ENCODE measurements at regions not wholly inside any gene's neighbourhood (a gene's known extent, or its start where the extent isn't known, plus 50 kb on each side); places are given as distances from the start of the nearest gene placed in this dataset.

GRCh38 chr14:81819910-81820309, 286.3 kb upstream of the SEL1L start:
- no peaks in the 10 kb centered on the region for H3K4me1 Mint-ChIP-seq (ENCODE audit: low read depth)
- H3K27ac Mint-ChIP-seq: no peak overlapping the region
- CTCF ChIA-PET: no interaction called here
- H3K4me3 Mint-ChIP-seq: no peak overlapping the region
- intact Hi-C loops (cut with micrococcal nuclease): no loop called here
- peaks cover 5% of the 10 kb centered on the region for H3K9me3 Mint-ChIP-seq
- H3K36me3 Mint-ChIP-seq (ENCODE audit: low read depth): no peaks in the 10 kb centered on the region
- peaks cover 3% of the 10 kb centered on the region for H3K27me3 Mint-ChIP-seq (ENCODE audit: low read depth)
- no peak for DNase-seq

GRCh38 chr14:81826081-81826480, 292.4 kb upstream of the SEL1L start:
- Mint-ChIP-seq H3K27ac (no peak overlapping the region), H3K4me3 (no peak overlapping the region), H3K36me3 (ENCODE audit: low read depth) (no peaks in the 10 kb centered on the region), H3K4me1 (ENCODE audit: low read depth) (no peaks in the 10 kb centered on the region), H3K9me3 (peaks cover 9% of the 10 kb centered on the region), H3K27me3 (ENCODE audit: low read depth) (no peaks in the 10 kb centered on the region)
- CTCF ChIA-PET: interaction anchor here (0.5 kb wide), 1 partner anchor 30 kb away, joined by 3 read pairs; no protein-coding TSS in a partner anchor
- intact Hi-C loops (cut with micrococcal nuclease): no loop called here
- DNase-seq: no peak

- DNase-seq: no peak
- Mint-ChIP-seq H3K27me3 (ENCODE audit: low read depth) (no peaks in the 10 kb centered on the region), H3K4me1 (ENCODE audit: low read depth) (no peaks in the 10 kb centered on the region), H3K27ac (no peak overlapping the region), H3K4me3 (no peak overlapping the region), H3K36me3 (ENCODE audit: low read depth) (no peaks in the 10 kb centered on the region), H3K9me3 (peaks cover 4% of the 10 kb centered on the region)
- intact Hi-C loops (cut with micrococcal nuclease): no loop called here
- CTCF ChIA-PET: no interaction called here
These were observed 295.8 kb upstream of the SEL1L start for GRCh38 chr14:81829447-81829846.

- Mint-ChIP-seq H3K9me3 (peaks cover 14% of the 10 kb centered on the region), H3K36me3 (ENCODE audit: low read depth) (no peaks in the 10 kb centered on the region), H3K4me3 (no peak overlapping the region), H3K4me1 (ENCODE audit: low read depth) (no peaks in the 10 kb centered on the region), H3K27me3 (ENCODE audit: low read depth) (no peaks in the 10 kb centered on the region), H3K27ac (no peak overlapping the region)
- intact Hi-C loops (cut with micrococcal nuclease): no loop called here
- CTCF ChIA-PET: no interaction called here
- no peak for DNase-seq
These were observed 297.6 kb upstream of the SEL1L start for GRCh38 chr14:81831128-81831820.

GRCh38 chr14:81834308-81834707, 300.7 kb upstream of the SEL1L start:
- no peak overlapping the region for H3K4me3 Mint-ChIP-seq
- no peaks in the 10 kb centered on the region for H3K27me3 Mint-ChIP-seq (ENCODE audit: low read depth)
- CTCF ChIA-PET: no interaction called here
- H3K4me1 Mint-ChIP-seq (ENCODE audit: low read depth): no peaks in the 10 kb centered on the region
- peaks cover 18% of the 10 kb centered on the region for H3K9me3 Mint-ChIP-seq
- H3K36me3 Mint-ChIP-seq (ENCODE audit: low read depth): no peaks in the 10 kb centered on the region
- no peak for DNase-seq
- intact Hi-C loops (cut with micrococcal nuclease): no loop called here
- no peak overlapping the region for H3K27ac Mint-ChIP-seq

GRCh38 chr14:81837304-81837703, 303.7 kb upstream of the SEL1L start:
- intact Hi-C loops (cut with micrococcal nuclease): no loop called here
- CTCF ChIA-PET: no interaction called here

GRCh38 chr14:81839056-81839455, 305.4 kb upstream of the SEL1L start:
- Mint-ChIP-seq H3K27me3 (ENCODE audit: low read depth) (no peaks in the 10 kb centered on the region), H3K36me3 (ENCODE audit: low read depth) (no peaks in the 10 kb centered on the region), H3K27ac (no peak overlapping the region), H3K4me3 (no peak overlapping the region), H3K9me3 (peaks cover 15% of the 10 kb centered on the region), H3K4me1 (ENCODE audit: low read depth) (no peaks in the 10 kb centered on the region)
- intact Hi-C loops (cut with micrococcal nuclease): no loop called here
- CTCF ChIA-PET: no interaction called here
- DNase-seq: no peak

More at GRCh38 chr14:81837304-81837703, 303.7 kb upstream of the SEL1L start:
- H3K4me3 Mint-ChIP-seq: no peak overlapping the region
- DNase-seq: no peak
- H3K27ac Mint-ChIP-seq: no peak overlapping the region
- no peaks in the 10 kb centered on the region for H3K36me3 Mint-ChIP-seq (ENCODE audit: low read depth)
- peaks cover 15% of the 10 kb centered on the region for H3K9me3 Mint-ChIP-seq
- no peaks in the 10 kb centered on the region for H3K4me1 Mint-ChIP-seq (ENCODE audit: low read depth)
- H3K27me3 Mint-ChIP-seq (ENCODE audit: low read depth): no peaks in the 10 kb centered on the region

- intact Hi-C loops (cut with micrococcal nuclease): no loop called here
- DNase-seq: no peak
- Mint-ChIP-seq H3K27ac (no peak overlapping the region), H3K27me3 (ENCODE audit: low read depth) (no peaks in the 10 kb centered on the region), H3K4me1 (ENCODE audit: low read depth) (no peaks in the 10 kb centered on the region), H3K9me3 (peaks cover 8% of the 10 kb centered on the region), H3K4me3 (no peak overlapping the region), H3K36me3 (ENCODE audit: low read depth) (no peaks in the 10 kb centered on the region)
- CTCF ChIA-PET: no interaction called here
These were observed 307.7 kb upstream of the SEL1L start for GRCh38 chr14:81841346-81841745.

- no peaks in the 10 kb centered on the region for H3K36me3 Mint-ChIP-seq (ENCODE audit: low read depth)
- H3K27me3 Mint-ChIP-seq (ENCODE audit: low read depth): no peaks in the 10 kb centered on the region
- intact Hi-C loops (cut with micrococcal nuclease): no loop called here
- no peak for DNase-seq
- CTCF ChIA-PET: no interaction called here
- H3K4me1 Mint-ChIP-seq (ENCODE audit: low read depth): no peaks in the 10 kb centered on the region
- peaks cover 11% of the 10 kb centered on the region for H3K9me3 Mint-ChIP-seq
- no peak overlapping the region for H3K27ac Mint-ChIP-seq
- H3K4me3 Mint-ChIP-seq: no peak overlapping the region
These were observed 316.1 kb upstream of the SEL1L start for GRCh38 chr14:81849714-81850113.

GRCh38 chr14:81855007-81855406, 321.4 kb upstream of the SEL1L start:
- CTCF ChIA-PET: no interaction called here
- no peaks in the 10 kb centered on the region for H3K4me1 Mint-ChIP-seq (ENCODE audit: low read depth)
- intact Hi-C loops (cut with micrococcal nuclease): no loop called here
- no peak overlapping the region for H3K4me3 Mint-ChIP-seq
- no peaks in the 10 kb centered on the region for H3K27me3 Mint-ChIP-seq (ENCODE audit: low read depth)
- no peak overlapping the region for H3K27ac Mint-ChIP-seq
- no peak for DNase-seq
- H3K9me3 Mint-ChIP-seq: peaks cover 19% of the 10 kb centered on the region
- peaks cover 4% of the 10 kb centered on the region for H3K36me3 Mint-ChIP-seq (ENCODE audit: low read depth)

- no peak for DNase-seq
- Mint-ChIP-seq H3K4me1 (ENCODE audit: low read depth) (no peaks in the 10 kb centered on the region), H3K4me3 (no peak overlapping the region), H3K27me3 (ENCODE audit: low read depth) (no peaks in the 10 kb centered on the region), H3K9me3 (peaks cover 20% of the 10 kb centered on the region), H3K27ac (no peak overlapping the region), H3K36me3 (ENCODE audit: low read depth) (peaks cover 4% of the 10 kb centered on the region)
- CTCF ChIA-PET: no interaction called here
- intact Hi-C loops (cut with micrococcal nuclease): no loop called here
These were observed 325.4 kb upstream of the SEL1L start for GRCh38 chr14:81859046-81859445.

- no peaks in the 10 kb centered on the region for H3K4me1 Mint-ChIP-seq (ENCODE audit: low read depth)
- no peak for DNase-seq
- no peaks in the 10 kb centered on the region for H3K27me3 Mint-ChIP-seq (ENCODE audit: low read depth)
- CTCF ChIA-PET: no interaction called here
- H3K9me3 Mint-ChIP-seq: peaks cover 2% of the 10 kb centered on the region
- no peak overlapping the region for H3K4me3 Mint-ChIP-seq
- intact Hi-C loops (cut with micrococcal nuclease): no loop called here
- H3K27ac Mint-ChIP-seq: no peak overlapping the region
- no peaks in the 10 kb centered on the region for H3K36me3 Mint-ChIP-seq (ENCODE audit: low read depth)
These were observed 334.5 kb upstream of the SEL1L start for GRCh38 chr14:81868172-81868571.

- CTCF ChIA-PET: no interaction called here
- H3K4me1 Mint-ChIP-seq (ENCODE audit: low read depth): no peaks in the 10 kb centered on the region
- no peaks in the 10 kb centered on the region for H3K27me3 Mint-ChIP-seq (ENCODE audit: low read depth)
- no peak for DNase-seq
- no peak overlapping the region for H3K4me3 Mint-ChIP-seq
- H3K36me3 Mint-ChIP-seq (ENCODE audit: low read depth): no peaks in the 10 kb centered on the region
- no peak overlapping the region for H3K27ac Mint-ChIP-seq
- peaks cover 16% of the 10 kb centered on the region for H3K9me3 Mint-ChIP-seq
- intact Hi-C loops (cut with micrococcal nuclease): no loop called here
These were observed 338.1 kb upstream of the SEL1L start for GRCh38 chr14:81871706-81872105.

All from activated naive CD4-positive, alpha-beta T cell treated with anti-CD3 and anti-CD28 coated beads for 36 hours (primary cell).